Ascending aorta (tissue), 2 donors: ENCODE measurements at regions not wholly inside any gene's neighbourhood (a gene's known extent, or its start where the extent isn't known, plus 50 kb on each side); places are given as distances from the start of the nearest gene placed in this dataset.

ENCODE experiments used
- DNase-seq, 2 donors: peaks; one replicate each; pipeline ENCODE4 v3.0.0-alpha.2; 2019; ENCODE audit warnings: low spot score in 2 of 2
- H3K27ac ChIP-seq, 2 donors: fragments of 200-600 bp; sonication (generic); one replicate each; pipeline ENCODE4 v1.5.1; 2016 to 2017; ENCODE audit warnings: mild to moderate bottlenecking in 1 of 2
- H3K27me3 ChIP-seq: fragments of 200-600 bp; sonication (generic); one replicate; pipeline ENCODE4 v1.5.1; 2017
- H3K36me3 ChIP-seq, 2 donors: fragments of 200-600 bp; sonication (generic); one replicate each; pipeline ENCODE4 v1.5.1; 2016
- H3K4me1 ChIP-seq, 2 donors: fragments of 200-600 bp; sonication (generic); one replicate each; pipeline ENCODE4 v1.5.1; 2016 to 2017; ENCODE audit warnings: mild to moderate bottlenecking in 1 of 2
- H3K4me3 ChIP-seq, 2 donors: fragments of 200-600 bp; sonication (generic); one replicate each; pipeline ENCODE4 v1.5.1; 2016 to 2017; ENCODE audit warnings: mild to moderate bottlenecking in 1 of 2
- H3K9me3 ChIP-seq, 2 donors: fragments of 200-600 bp; sonication (generic); one replicate each; pipeline ENCODE4 v1.5.1; 2016
- CTCF ChIP-seq, 3 experiments: fragments of 200-600 bp in 2 of 3; fragments of 450-650 bp in 1 of 3; sonication (generic) in 2 of 3; IDR thresholded peaks; one replicate each; pipeline ENCODE4 v1.5.1; 2016 to 2019; ENCODE audit warnings: antibody characterized with exemption in 3 of 3, mild to moderate bottlenecking in 1 of 3, moderate library complexity in 1 of 3
- intact Hi-C: fragments of 100-400 bp; cut with DNase I; formaldehyde crosslinking; loops from one replicate; pipeline ENCODE4 v1.15.1; 2023

- Histone ChIP-seq H3K27me3 (no peaks in the 10 kb centered on the region), H3K27ac (peak overlapping the region; percentile 25 to 48), H3K4me3 (no peak overlapping the region), H3K36me3 (no peaks in the 10 kb centered on the region), H3K4me1 (no peaks in the 10 kb centered on the region), H3K9me3 (no peaks in the 10 kb centered on the region)
- no peak for TF ChIP-seq CTCF (IDR thresholded peaks at IDR 0.05)
- intact Hi-C loops: no loop called here
- DNase-seq: peak in 1 of 2 donors; percentile 67
Observed at GRCh38 chr14:61215222-61216020, 65.7 kb downstream of the TMEM30B start.

DNA sequence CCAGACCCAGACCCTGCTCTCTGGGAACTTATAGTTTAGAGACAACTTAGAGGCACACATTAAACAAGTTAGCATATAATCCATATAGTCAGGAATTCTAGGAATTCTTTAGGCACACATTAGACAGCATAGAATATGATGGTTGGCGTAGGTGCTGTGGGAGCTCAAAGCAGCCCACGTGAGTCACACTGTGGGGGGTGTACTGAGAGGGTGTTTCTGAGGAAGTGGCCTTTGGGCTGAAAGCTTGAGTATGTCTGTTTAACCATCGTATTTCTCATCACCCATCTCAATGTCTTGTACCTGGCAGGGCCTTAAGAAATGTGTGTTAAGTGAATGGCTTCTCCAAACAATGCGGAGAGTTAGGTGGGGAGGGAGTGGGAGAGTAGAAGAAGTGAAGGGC lies 67.2 kb downstream of the TMEM30B start:
- Histone ChIP-seq H3K9me3 (no peaks in the 10 kb centered on the region), H3K27me3 (no peaks in the 10 kb centered on the region), H3K27ac (no peak overlapping the region), H3K4me3 (no peak overlapping the region), H3K36me3 (no peaks in the 10 kb centered on the region), H3K4me1 (no peaks in the 10 kb centered on the region)
- TF ChIP-seq CTCF (IDR thresholded peaks at IDR 0.05): no peak
- intact Hi-C loops: no loop called here
- no peak for DNase-seq

DNA sequence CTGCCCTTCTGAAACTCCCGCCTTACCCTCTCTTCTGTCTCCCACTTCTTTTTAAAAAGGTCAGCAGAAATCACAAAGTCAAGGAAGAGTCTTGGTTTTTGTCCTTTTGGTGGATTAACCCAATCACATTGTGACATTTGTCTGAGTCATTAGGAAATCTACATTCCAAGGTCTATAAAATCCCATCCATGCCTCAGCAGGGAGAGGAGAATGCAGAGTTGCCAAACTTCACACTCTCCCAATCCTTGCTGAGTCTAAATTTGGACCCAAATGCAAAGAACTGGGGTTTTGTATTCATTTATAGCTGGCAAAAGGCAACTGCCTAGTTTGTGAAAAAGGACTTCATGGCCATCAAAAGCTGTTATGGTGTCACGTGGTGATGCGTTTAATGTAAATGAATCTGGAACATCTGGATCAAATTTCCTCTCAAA lies 67.9 kb downstream of the TMEM30B start:
- intact Hi-C loops: no loop called here
- no peaks in the 10 kb centered on the region for H3K27me3 ChIP-seq
- no peak for TF ChIP-seq CTCF (IDR thresholded peaks at IDR 0.05)
- DNase-seq: no peak
- no peaks in the 10 kb centered on the region for H3K4me1 ChIP-seq
- no peak overlapping the region for H3K27ac ChIP-seq
- H3K4me3 ChIP-seq: no peak overlapping the region
- no peaks in the 10 kb centered on the region for H3K36me3 ChIP-seq
- no peaks in the 10 kb centered on the region for H3K9me3 ChIP-seq

- H3K9me3 ChIP-seq: no peaks in the 10 kb centered on the region
- no peaks in the 10 kb centered on the region for H3K4me1 ChIP-seq
- no peak for TF ChIP-seq CTCF (IDR thresholded peaks at IDR 0.05)
- intact Hi-C loops: no loop called here
- no peaks in the 10 kb centered on the region for H3K36me3 ChIP-seq
- no peak for DNase-seq
- H3K4me3 ChIP-seq: no peak overlapping the region
- no peak overlapping the region for H3K27ac ChIP-seq
- H3K27me3 ChIP-seq: no peaks in the 10 kb centered on the region
Observed at GRCh38 chr14:61212546-61212945, 68.6 kb downstream of the TMEM30B start.

DNA sequence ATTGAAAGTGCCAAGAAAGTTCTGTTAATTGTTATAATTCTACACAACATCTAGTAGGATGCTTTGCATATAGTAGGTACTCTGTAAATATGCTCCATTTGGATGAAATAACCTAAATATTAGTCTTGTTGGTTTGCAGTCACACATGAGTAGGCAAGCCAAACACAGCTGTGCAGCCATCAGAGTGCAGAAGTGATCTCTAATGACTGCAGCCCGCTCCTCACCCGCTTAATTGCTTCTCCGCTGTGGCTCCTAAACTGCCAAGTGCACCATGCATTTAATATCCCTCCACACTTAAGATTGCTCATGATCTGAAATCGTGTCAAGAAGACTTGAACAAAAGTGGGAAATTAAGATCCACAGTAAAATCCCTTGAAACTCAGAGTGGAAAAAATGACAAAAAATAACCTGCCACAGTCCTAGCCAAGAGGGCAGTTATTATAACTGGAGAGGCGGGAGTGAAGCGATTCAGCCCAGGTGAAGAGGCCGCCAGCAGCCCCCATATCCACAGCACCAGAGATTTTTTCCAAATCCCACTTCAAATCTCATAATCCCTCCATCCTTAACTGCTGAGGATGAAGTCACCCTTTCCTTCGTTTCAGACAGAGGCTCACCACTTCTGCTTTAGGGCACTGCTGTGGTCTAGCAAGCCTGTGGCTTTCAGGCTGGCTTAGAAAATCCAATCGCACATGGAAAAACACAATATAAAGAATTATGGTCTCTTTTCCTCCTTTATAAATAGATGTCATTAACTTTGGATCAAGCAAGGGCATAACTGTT lies 69.5 kb downstream of the TMEM30B start:
- Histone ChIP-seq H3K4me1 (no peaks in the 10 kb centered on the region), H3K27me3 (no peaks in the 10 kb centered on the region), H3K36me3 (no peaks in the 10 kb centered on the region), H3K9me3 (no peaks in the 10 kb centered on the region), H3K27ac (no peak overlapping the region), H3K4me3 (no peak overlapping the region)
- DNase-seq: no peak
- TF ChIP-seq CTCF (IDR thresholded peaks at IDR 0.05): no peak
- intact Hi-C loops: no loop called here
